NOMO-1 treated with DMSO at 0.1 percent for 48 hours (cell line): ENCODE measurements at regions not wholly inside any gene's neighbourhood (a gene's known extent, or its start where the extent isn't known, plus 50 kb on each side); places are given as distances from the start of the nearest gene placed in this dataset.
"Not testable (repeated sequence)": the region's sequence is repeated elsewhere in the genome, so short reads cannot be mapped to it uniquely, and the experiment has no call there.

ENCODE experiments used
- DNase-seq: peaks from one replicate; lab custom pipeline; 2025; ENCODE audit not compliant: unreplicated experiment; lab: John Stamatoyannopoulos, UW

DNA sequence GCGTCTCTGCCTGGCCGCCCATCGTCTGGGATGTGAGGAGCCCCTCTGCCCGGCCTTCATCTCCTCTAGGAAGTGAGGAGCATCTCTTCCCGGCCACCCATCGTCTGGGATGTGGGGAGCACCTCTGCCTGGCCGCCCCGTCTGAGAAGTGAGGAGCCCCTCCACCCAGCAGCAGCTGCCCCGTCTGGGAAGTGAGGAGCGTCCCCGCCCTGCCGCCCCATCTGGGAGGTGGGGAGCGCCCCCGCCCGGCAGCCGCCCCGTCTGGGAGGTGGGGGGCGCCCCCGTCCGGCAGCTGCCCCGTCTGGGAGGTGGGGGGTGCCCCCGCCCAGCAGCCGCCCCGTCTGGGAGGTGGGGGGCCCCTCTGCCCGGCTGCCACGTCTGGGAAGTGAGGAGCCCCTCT is 153.7 kb upstream of the MYRIP start:
- not testable (repeated sequence) for DNase-seq

DNA sequence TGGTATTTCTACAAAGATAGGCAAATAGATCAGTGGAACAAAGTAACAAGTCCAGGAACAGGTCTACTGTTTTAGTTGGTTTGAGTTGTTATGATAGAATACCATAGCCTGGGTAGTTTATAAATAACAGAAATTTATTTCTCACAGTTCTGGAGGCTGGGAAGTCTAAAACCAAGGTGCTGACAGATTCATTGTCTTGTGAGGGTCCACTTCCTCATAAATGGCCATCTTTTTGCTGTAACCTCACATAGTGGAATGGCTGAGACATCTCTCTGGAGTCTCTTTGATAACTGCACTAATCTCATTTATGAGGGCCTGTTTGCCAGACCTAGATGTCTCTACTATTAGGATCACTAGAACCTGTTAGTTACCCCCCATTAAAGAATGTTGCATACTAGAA is 152.3 kb upstream of the MYRIP start:
- DNase-seq = no peak

DNA sequence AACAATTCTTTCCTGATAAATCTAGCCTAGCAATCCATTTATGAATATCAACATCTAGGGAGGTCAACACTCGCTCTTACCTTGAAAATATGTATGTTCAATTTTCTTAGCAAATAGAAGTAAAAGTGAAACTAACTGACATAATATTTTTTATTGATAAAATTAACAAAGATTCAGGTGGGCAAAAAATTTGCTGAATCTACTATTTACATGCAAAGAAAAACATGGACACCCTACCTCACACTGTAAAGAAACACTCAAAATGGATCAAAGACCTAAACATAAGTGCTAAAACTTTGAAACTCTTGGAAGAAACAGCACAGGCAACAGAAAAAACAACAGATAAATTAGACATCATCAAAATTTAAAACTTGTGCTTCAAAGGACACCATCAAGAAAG is 151.6 kb upstream of the MYRIP start:
- no peak for DNase-seq

DNA sequence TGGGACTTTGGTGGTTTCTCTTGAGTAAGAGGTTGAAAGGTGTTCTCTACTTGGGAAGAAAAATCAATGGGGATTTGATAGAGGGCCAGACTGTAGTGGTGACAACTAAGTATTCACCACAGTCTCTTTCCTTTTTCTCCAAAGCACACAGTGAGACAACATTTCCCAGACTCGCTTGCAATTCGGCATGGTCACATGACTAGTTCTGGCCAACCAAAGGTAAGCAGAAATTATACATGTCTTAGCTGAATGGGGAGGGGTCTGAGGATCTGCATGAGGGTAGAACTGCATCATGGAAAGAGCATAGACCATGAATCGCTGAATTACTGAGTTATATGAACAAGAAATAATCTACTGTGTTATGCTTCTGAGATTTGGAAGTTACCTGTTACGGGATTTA is 144.5 kb upstream of the MYRIP start:
- no peak for DNase-seq

DNA sequence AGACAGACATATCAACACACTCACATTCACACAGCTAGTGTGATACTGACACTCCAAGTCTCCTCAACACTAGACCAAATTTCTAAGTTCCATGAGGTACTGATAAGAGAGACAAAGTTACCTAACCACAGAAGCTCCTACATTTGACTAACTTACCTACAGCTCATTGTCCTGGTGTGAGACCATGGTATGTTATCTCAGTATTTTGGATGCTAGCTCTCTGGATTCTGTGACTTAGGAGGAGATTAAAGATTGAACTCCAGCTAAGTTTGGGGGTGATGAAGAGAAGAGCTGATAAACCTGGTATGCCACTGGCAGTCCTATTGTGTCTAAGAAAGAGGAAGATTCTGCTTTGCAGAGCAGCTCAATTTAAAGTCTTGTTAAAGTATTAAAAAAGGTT is 144.0 kb upstream of the MYRIP start:
- DNase-seq = no peak

DNA sequence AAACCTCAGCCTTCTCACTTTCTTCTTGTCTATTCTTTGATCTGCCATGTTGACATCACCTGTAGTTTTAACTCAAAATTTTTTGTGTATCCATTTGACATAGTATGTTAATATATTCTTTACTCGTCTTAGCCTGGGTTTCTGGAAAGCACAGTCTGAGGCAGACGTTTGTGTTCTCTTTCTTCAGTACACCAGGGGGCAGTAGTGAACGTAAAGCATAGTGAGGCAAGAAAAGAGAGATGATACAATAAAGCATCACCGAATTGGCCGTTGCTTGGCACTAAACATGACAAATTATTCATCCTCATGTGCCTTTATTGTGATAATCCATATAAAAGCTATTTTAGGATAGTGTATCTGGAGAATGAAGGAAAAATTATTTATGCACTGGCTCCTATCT is 141.0 kb upstream of the MYRIP start:
- peak; percentile 24 for DNase-seq

DNA sequence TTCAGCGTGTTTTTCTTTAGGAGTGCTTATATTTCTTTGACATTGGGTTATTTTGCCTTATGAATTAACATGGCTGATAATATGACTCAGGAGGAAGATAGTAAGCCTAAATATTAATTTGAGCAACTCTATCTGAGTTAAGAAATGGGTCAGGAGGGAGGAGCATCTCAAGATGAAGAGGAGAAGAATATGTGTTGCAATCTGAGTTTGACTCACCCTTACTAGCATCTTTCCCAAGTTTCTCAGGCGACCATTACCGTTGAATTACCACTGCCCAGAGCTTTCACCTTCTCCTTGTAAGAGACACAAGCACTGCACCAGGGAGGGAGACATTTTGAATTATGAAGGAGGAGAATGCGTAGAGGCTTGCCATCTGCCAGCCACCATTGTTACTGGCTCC is 138.3 kb upstream of the MYRIP start:
- DNase-seq = no peak

DNA sequence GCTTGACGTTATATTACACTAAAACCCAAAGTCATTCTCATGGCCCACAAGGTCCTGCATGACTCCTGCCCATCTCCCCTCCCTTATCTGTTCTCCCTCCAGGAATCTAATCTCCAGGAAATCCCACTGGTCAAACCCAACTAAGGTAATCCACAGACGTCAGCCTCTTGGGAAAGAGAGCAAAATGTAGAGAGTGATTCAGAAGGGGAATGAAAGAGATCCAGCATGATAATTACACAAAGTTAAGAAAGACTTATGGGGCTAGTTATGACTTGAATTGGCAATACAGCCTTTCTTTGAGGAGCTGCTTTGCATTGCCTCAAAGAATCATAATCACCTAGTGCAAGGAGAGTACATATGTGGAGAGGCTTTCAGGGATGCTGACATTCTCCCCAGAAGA is 137.8 kb upstream of the MYRIP start:
- DNase-seq = no peak

DNA sequence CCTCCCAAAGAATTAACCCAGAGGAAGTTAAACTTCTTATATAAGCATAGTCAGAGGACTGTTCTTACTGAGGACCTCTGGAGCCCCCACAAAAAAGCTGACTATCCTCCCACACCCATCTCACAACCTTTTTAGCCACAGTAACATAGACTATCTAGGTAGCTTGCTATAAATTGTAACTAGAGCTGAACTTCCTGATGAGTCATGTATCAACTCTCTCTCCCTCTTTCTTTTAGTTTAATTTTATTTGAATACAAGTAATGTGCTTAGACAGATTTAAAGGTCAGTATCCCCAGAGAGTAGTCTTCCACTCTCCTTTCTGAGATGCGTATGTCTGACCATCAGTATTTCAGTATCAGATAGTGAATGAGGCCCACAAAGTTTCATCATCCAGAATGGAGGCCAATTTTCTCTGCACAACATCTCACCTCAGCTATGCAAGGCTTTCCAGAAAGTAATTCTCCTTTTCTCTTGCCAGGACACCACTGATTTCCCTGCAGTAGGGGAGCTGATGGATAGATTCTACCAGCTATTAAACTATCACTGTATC is 104.0 kb upstream of the MYRIP start:
- DNase-seq = no peak

DNA sequence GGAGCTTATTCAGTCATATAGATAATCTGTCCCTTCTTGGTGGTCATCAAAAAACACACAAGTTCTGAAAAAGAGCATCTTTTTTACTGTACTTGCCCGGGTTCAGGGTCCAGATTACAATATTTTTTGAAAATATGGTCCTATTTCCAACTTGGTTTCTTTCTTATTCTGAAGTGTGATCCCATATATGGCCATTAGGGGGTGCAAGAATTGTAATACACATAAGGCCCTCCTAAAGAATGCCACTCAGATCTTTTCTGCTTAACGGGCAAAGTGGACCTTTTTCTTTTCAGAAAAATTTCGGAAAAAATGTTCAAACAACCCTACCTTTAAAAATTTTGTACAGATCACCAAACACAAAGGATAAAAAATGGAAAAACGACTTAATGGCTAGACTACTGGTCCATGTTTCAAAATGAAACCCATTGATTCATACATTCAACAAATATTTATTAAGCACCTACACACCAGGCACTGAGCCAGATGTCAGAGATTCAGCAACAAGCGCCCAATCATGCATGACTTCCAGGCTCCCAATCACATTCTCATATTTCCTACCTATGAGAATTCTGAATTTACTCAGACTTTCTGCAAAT is 102.0 kb upstream of the MYRIP start:
- DNase-seq = peak; percentile 34

DNA sequence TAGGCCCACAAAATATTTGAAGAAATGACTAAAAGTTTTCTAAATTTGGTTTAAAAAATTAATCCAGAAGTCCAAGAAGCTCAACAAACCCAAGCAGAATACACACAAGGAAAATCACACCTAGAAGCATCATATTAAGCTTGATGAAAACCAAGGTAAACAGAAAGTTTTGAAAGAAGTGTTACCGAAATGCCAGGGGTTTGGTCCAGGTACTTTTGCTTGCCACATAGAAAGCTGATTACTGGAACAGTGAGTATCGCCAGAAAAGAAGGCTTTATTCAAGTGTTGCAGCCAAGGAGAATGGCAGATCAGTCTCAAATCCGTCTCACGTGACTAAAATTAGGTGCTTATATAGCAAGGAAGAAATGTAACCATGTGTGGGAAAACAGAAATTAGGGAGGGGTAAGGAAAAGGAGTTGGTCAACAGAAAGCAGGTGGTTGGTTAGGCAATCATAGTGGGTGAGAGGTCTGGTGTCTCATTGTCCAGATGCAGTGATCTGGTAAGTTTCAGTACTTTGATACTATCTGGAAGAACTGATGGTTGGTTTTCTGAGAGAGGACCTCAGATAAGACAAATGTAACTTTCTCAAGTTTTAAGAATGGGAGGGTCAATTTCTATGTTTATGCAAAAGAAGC is 96.9 kb upstream of the MYRIP start:
- no peak for DNase-seq

DNA sequence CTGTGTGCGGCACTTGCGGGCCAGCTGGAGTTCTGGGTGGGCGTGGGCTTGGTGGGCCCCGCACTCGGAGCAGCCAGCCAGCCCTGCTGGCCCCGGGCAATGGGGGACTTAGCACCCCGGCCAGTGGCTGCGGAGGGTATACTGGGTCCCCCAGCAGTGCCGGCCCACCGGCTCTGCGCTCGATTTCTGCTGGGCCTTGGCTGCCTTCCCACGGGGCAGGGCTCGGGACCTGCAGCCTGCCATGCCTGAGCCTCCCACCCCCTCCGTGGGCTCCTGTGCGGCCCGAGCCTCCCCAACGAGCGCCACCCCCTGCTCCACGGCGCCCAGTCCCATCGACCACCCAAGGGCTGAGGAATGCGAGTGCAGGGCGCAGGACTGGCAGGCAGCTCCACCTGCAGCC is 96.1 kb upstream of the MYRIP start:
- not testable (repeated sequence) for DNase-seq

DNA sequence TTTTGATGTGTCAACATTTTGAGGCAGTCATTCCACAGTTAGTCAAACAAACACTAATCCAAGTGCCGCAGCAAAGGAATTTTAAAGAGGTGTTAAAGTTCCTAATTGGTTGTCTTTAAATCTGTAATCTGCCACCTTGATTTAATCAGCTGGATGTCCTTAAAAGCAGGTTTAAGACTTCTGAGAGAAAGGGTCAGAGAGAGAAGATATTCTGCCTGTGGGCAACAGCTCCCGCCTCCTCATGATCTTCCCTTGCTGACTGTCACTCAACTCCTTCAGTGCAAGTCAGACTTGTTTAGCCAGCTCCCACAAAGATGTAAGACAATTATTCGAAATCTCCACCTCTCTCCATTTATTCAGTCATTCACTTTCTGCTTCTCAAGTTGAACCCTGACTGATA is 92.6 kb upstream of the MYRIP start:
- no peak for DNase-seq

DNA sequence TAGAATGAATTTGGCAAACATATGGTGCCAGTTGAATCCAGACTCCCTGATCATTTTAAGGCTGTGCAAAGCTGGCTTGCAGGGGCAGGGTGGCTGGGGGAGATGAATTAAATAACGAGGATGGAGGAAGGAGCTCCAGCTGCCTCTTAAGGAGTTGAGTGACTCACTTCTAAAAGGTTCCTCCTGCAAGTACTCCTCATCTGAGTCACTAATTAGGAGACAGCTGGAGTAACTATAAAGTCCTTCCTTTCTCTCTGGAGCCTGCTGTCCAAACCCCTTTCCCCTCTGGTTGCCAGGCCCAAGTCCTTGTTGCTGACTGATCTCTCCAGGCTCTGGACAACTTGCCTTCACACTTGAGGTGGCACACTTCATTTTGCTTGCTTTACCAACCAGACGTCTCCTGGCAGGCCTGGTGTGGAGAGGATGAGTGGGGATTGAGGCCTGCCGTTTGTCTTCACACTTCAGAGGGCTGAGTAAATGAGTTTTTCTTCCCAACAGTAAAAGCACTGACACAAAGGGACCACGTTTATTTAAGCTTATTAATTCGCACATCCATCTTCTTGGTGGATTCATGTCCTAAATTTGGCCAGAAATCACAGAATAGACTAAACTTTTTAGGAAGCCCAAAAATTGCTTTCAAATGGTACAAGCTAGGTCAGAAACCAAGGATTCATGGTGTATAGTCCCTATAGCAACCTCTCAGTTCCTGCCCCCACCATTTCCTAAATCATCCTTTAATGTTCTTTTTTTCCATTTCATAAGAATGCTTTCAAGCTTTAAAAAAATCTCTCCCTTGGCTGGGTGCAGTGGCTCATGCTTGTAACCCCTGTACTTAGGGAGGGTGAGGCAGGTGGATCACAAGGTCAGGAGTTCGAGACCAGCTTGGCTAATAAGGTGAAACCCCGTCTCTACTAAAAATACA is 90.5 kb upstream of the MYRIP start:
- DNase-seq = no peak

DNA sequence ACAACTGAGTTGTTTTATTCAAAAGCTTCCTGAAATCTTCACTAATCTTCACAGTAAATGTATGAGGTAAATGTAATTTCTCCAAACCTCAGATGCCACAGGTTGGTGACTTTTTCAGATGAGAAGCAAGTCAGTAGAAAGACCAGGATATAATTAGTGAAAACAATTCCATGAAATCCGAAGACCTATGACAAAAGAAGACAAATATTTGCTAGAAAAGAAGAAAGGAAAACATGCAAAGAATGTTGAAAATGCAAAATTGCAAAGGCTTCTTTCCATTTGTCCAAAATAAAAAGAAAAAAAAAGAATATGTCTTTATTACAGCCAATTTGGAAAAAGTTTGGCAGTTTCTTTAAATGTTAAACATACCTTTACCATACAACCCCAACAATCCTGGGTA is 88.3 kb upstream of the MYRIP start:
- no peak for DNase-seq

DNA sequence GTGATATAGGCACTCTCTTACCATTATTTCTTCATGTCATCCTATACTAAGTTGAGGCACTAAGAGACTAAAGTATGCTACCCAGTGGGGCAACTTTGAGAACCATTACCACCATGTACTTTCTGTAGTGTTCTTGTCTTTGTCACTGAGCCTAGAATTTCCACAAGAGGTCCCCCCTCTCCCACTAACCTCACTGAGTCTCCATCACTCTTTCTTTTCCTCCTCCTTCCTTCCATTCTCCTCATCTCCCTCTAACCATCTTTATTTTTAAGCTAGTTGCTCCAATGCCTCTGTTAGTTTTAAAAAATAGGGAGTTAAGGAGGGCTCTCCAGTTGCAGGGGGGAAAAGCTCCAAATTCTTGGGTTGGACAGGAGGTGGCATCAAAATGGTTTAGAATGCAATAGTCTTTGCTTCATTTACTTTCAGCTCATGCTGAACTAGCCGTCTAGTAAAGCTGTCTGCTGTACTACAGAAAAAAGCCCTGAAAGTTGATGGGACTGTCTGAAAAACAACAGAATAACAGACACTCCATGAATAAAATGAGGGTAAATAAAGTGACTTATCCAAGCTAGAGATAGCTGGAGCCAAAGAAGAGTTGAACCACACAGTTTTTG is 85.1 kb upstream of the MYRIP start:
- no peak for DNase-seq

DNA sequence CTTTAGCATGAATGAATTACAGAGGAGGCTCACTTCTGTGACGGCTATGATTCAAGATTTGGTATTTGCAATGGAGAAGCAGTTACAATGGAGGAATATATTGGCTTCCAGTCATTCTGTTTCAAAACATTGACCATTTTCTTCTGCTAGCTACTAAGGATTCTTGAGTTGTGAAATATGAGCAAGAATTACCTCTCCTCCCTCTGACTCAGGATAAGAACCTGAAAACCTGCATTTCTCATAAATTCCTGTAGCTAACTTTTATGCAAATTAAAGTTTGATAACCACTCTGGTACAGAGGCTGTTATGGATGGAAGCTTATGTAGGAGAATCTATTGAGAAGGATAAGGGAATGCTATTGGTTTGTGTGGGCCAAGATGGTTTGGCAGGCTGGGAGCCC is 84.1 kb upstream of the MYRIP start:
- no peak for DNase-seq

DNA sequence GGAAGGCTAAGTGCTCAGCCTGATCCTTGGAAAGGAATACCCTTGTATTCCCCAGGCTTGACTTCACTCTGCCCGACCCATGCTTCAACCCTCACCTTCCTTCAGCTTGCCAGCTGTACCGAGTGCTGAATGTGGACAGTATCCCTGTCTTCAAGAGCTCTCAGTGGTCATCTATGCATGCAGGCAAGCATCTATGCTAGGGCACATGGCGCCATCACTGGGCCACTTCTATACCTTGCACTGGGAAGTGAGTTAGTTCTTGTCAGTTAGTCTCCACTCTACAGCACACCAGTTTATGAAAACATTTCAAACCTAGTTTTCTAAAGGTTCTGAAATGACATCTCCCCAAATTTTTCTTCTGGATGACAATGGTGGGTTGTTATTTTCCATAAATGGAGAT is 82.0 kb upstream of the MYRIP start:
- no peak for DNase-seq

DNA sequence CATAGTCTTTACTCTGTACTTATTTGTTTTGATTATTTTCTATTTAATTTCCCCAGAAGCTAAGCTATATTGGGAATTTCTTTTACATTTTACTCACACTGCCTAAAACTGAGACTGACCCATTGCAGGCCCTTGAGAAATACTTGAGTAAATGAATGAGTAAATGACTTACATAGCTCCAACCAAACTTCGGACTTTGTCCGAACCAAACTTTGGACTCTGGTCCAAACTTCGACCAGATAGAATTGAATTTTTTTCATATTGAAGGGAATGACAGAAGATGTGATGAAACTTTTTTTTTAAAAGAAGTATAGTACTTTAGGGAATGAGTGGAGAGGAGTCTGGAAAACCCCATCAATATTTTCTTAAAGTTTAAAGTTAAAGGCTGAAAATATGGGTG is 75.6 kb upstream of the MYRIP start:
- no peak for DNase-seq

DNA sequence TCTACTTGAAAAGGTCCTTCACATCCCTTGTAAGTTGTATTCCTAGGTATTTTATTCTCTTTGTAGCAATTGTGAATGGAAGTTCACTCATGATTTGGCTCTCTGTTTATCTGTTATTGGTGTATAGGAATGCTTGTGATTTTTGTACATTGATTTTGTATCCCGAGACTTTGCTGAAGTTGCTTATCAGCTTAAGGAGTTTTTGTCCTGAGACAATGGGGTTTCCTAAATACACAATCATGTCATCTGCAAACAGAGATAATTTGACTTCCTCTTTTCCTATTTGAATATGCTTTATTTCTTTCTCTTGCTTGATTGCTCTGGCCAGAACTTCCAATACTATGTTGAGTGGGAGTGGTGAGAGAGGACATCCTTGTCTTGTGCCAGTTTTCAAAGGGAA is 69.8 kb upstream of the MYRIP start:
- not testable (repeated sequence) for DNase-seq

DNA sequence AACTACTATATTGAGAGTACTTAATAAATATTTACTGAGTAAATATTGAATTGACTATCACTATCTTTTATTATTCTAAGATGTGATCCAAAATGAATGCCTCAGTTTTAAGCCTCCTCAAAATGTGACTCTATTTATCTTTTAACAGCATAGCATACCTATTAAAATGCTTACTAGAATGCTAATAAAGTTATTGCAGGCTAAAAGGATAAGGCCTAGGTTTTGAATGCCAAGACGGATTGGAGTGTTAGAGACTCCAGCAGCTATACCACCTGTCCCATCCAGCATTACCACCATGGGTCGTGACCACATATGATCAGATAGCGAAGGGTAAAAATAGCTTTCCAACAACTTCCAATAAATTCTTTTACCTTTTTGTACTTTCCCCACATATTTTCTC is 64.7 kb upstream of the MYRIP start:
- DNase-seq = no peak

DNA sequence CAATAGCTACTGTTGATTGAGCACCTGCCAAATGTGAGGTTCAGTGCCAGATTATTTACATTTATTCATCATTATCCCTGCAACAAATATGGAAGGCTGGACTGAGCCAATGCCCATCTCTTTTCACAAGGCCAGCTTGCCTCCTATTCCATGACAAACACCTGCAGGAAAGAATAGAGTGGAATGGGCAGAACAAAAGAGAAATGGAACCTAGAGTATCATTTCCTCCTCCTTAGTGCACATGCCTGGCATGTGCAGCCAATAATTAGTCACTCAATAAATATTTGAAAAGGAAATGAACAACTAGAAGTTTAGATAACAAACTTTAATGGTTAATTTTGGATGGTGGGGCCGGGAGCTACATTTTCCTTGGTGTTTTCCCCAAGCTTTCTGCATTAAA is 61.4 kb upstream of the MYRIP start:
- DNase-seq = no peak
